DND-41 (cell line): ENCODE measurements at regions not wholly inside any gene's neighbourhood (a gene's known extent, or its start where the extent isn't known, plus 50 kb on each side); places are given as distances from the start of the nearest gene placed in this dataset.
"Not testable (repeated sequence)": the region's sequence is repeated elsewhere in the genome, so short reads cannot be mapped to it uniquely, and the experiment has no call there.

Experiments used
- ATAC-seq: fragments of 200-7000 bp; cut with Tn5 transposase; 3 replicates; pipeline ENCODE4 v1.9.1; 2021; ENCODE audit warnings: low read depth; ENCODE audit not compliant: insufficient read depth
- DNase-seq: peaks from one replicate; pipeline ENCODE4 v3.0.0-alpha.2; 2020
- H2AFZ ChIP-seq: 2 replicates; pipeline ENCODE4 v1.6.0; 2012; ENCODE audit warnings: low read depth, low read length
- H3K27ac ChIP-seq: 2 replicates; pipeline ENCODE4 v1.5.1; 2012; ENCODE audit warnings: low read length, inconsistent platforms
- H3K27me3 ChIP-seq: fragments of 200-600 bp; sonication (generic); 2 replicates; pipeline ENCODE4 v1.6.0; 2012; ENCODE audit warnings: low read length, mild to moderate bottlenecking, inconsistent platforms; ENCODE audit not compliant: insufficient read depth, poor library complexity
- H3K36me3 ChIP-seq: 2 replicates; pipeline ENCODE4 v1.5.1; 2012; ENCODE audit warnings: low read length, inconsistent platforms; ENCODE audit not compliant: insufficient read depth
- H3K4me1 ChIP-seq: 2 replicates; pipeline ENCODE4 v1.5.1; 2012; ENCODE audit warnings: mild to moderate bottlenecking, low read length; ENCODE audit not compliant: insufficient read depth
- H3K4me2 ChIP-seq: 2 replicates; pipeline ENCODE4 v1.6.0; 2012; ENCODE audit warnings: mild to moderate bottlenecking, moderate library complexity, low read length, inconsistent platforms; ENCODE audit not compliant: insufficient read depth
- H3K4me3 ChIP-seq, 2 experiments: fragments of 200-600 bp in 1 of 2; shearing (Covaris generic) in 1 of 2; 2 replicates each; pipeline ENCODE4 v1.5.1; 2012 to 2016; ENCODE audit warnings: inconsistent platforms in 2 of 2, low read length in 2 of 2, mild to moderate bottlenecking in 2 of 2, low read depth in 1 of 2, moderate library complexity in 1 of 2
- H3K79me2 ChIP-seq: 2 replicates; pipeline ENCODE4 v1.6.0; 2012; ENCODE audit warnings: low read length, inconsistent platforms; ENCODE audit not compliant: insufficient read depth
- H3K9ac ChIP-seq: 2 replicates; pipeline ENCODE4 v1.6.0; 2012; ENCODE audit warnings: low read depth, mild to moderate bottlenecking, inconsistent platforms, low read length, moderate library complexity
- H3K9me3 ChIP-seq: 2 replicates; pipeline ENCODE4 v1.5.1; 2012; ENCODE audit warnings: low read length, moderate library complexity, mild to moderate bottlenecking, inconsistent platforms; ENCODE audit not compliant: insufficient read depth, severe bottlenecking
- H4K20me1 ChIP-seq: 2 replicates; pipeline ENCODE4 v1.6.0; 2012; ENCODE audit warnings: low read length; ENCODE audit not compliant: insufficient read depth
- CTCF ChIP-seq: IDR thresholded peaks from 2 replicates; pipeline ENCODE4 v1.5.1; 2012; ENCODE audit warnings: borderline replicate concordance, low read length, moderate library complexity, mild to moderate bottlenecking; ENCODE audit not compliant: poor library complexity, severe bottlenecking; ENCODE audit errors: extremely low read depth
- EZH2 ChIP-seq: IDR thresholded peaks from 3 replicates; pipeline ENCODE4 v1.6.1; 2012; ENCODE audit warnings: borderline replicate concordance, low read depth, mild to moderate bottlenecking, moderate library complexity, low read length, inconsistent platforms; ENCODE audit not compliant: severe bottlenecking

GRCh38 chr19:23539499-23539898, 144.2 kb upstream of the ZNF91 start:
- H3K27me3 ChIP-seq, result no peaks in the 10 kb centered on the region
- no peak overlapping the region for H2AFZ ChIP-seq
- H3K36me3 ChIP-seq, result no peaks in the 10 kb centered on the region
- no peaks in the 10 kb centered on the region for H3K79me2 ChIP-seq
- H4K20me1 ChIP-seq, result no peaks in the 10 kb centered on the region
- DNase-seq (no peak), ATAC-seq (no peak)
- peaks cover 4% of the 10 kb centered on the region for H3K9me3 ChIP-seq
- H3K27ac ChIP-seq, result no peak overlapping the region
- H3K4me3 ChIP-seq, result no peak overlapping the region
- peaks cover 11% of the 10 kb centered on the region for H3K4me1 ChIP-seq
- no peak overlapping the region for H3K9ac ChIP-seq
- TF ChIP-seq EZH2, result no peak
- TF ChIP-seq CTCF, result no peak
- no peak overlapping the region for H3K4me2 ChIP-seq

GRCh38 chr19:23537136-23537535, 141.9 kb upstream of the ZNF91 start:
- H3K9me3 ChIP-seq, H3K27me3 ChIP-seq, H3K79me2 ChIP-seq, DNase-seq, H3K9ac ChIP-seq, H3K4me2 ChIP-seq, H4K20me1 ChIP-seq, H3K27ac ChIP-seq, H3K4me3 ChIP-seq, H2AFZ ChIP-seq, ATAC-seq, H3K36me3 ChIP-seq: not testable (repeated sequence)
- peaks cover 11% of the 10 kb centered on the region for H3K4me1 ChIP-seq

- H3K4me2 ChIP-seq, DNase-seq, ATAC-seq, H3K4me3 ChIP-seq, H4K20me1 ChIP-seq, H3K36me3 ChIP-seq, H3K27me3 ChIP-seq, H3K79me2 ChIP-seq, H3K9ac ChIP-seq, H2AFZ ChIP-seq, H3K27ac ChIP-seq: not testable (repeated sequence)
- Histone ChIP-seq H3K4me1 (peaks cover 11% of the 10 kb centered on the region), H3K9me3 (peaks cover 10% of the 10 kb centered on the region)
Observed at GRCh38 chr19:23536341-23536740, 141.1 kb upstream of the ZNF91 start.

GRCh38 chr19:23535901-23536300, 140.6 kb upstream of the ZNF91 start:
- ATAC-seq, H4K20me1 ChIP-seq, H3K27me3 ChIP-seq, H3K4me2 ChIP-seq, H3K79me2 ChIP-seq, H2AFZ ChIP-seq, H3K4me3 ChIP-seq, H3K36me3 ChIP-seq, DNase-seq, H3K9ac ChIP-seq, H3K27ac ChIP-seq: not testable (repeated sequence)
- peaks cover 11% of the 10 kb centered on the region for H3K4me1 ChIP-seq
- H3K9me3 ChIP-seq, result peaks cover 11% of the 10 kb centered on the region

GRCh38 chr19:23533441-23533840, 138.2 kb upstream of the ZNF91 start:
- not testable (repeated sequence) for H3K79me2 ChIP-seq, H4K20me1 ChIP-seq, H3K4me3 ChIP-seq, H3K4me2 ChIP-seq, ATAC-seq, H3K27ac ChIP-seq, H3K4me1 ChIP-seq, H3K36me3 ChIP-seq, H3K9ac ChIP-seq, H3K27me3 ChIP-seq, H2AFZ ChIP-seq
- H3K9me3 ChIP-seq, result peaks cover 21% of the 10 kb centered on the region
- DNase-seq, result peak; percentile 13
